ENCODE measurements at regions not wholly inside any gene's neighbourhood (a gene's known extent, or its start where the extent isn't known, plus 50 kb on each side); places are given as distances from the start of the nearest gene placed in this dataset.

DNA sequence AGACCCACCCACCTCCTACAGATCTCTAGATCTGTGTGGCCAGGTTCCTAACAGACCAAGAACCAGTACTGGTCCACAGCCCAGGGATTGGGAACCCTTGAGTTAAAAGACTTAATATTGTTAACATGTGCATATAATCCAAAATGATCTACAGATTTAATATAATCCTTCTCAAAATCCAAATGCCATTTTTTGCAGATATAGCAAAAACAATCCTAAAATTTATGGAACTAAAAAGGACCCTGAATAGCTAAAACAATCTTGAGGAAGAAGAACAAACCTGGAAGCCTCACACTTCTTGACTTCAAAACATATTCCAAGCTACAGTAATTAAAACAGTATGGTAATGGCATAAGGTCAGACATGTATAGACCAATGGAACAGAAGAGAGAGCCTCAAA lies 206.9 kb upstream of the SIX2 start:
- no peak for DNase-seq

DNA sequence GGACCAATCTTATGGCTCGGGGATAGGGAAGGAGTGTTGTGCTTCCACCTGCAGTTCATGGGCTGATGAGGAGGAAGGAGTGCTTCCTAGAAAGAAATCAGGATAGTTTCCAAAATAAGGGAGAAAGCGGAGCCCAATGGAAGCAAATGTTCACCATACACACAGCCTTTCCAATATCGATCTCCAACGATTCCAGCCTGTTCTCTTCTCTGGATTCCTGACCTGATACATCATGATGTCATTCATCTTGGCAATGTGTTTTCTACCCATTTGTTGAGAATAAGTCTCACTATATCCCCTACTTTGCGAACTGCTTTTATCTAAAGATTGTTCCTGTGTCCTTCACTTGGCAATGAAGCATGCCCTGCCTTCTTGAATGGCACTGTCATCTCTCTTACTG lies 205.3 kb upstream of the SIX2 start:
- no peak for DNase-seq

GRCh38 chr2:45212953-45213635 lies 203.8 kb upstream of the SIX2 start:
- DNase-seq: no peak

GRCh38 chr2:45211636-45212035 lies 202.4 kb upstream of the SIX2 start:
- DNase-seq: no peak

GRCh38 chr2:45210462-45211195 lies 201.4 kb upstream of the SIX2 start:
- no peak for DNase-seq

- DNase-seq: no peak
These were observed 200.6 kb upstream of the SIX2 start for GRCh38 chr2:45209875-45210274.

DNA sequence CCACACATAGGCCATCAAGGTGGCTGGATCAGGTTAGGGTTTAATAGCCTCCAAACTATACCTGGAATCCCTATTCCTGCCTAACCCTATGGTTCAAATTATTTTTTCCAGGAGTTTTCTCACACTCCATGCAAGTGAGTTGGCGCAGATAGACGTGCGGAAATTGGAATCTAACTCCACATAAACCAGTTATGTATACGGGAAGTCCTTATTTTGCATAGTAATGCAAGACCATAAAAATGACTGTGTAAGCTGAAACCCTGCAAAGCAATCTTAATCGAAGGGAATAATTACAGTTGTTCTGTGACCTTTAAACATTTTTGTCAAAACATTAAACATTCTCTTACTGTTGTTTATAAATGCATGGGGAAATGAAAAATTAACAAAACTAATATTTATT lies 200.1 kb upstream of the SIX2 start:
- no peak for DNase-seq

- no peak for DNase-seq
These were observed 197.8 kb upstream of the SIX2 start for GRCh38 chr2:45207101-45207500.

DNA sequence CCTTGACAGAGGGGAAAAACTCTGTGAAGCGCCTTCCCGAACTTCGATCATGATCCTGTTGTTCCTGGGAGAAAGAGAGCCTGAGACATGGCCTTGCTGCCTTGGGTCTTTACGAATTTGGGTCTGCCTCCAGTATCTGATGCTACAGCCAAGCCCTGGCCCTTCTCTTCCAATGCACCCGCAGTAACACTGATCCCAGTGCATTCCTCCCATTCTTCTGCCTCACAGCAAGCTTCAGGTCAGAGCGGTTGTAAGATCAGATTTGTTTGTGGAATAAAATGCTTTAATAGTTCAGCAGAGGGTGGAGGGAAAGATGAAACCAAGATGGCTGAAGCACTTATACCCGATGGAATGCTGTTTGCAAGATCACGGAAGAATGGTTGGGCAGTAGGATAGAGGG lies 196.7 kb upstream of the SIX2 start:
- no peak for DNase-seq

GRCh38 chr2:45205480-45205879 lies 196.2 kb upstream of the SIX2 start:
- DNase-seq: no peak

DNA sequence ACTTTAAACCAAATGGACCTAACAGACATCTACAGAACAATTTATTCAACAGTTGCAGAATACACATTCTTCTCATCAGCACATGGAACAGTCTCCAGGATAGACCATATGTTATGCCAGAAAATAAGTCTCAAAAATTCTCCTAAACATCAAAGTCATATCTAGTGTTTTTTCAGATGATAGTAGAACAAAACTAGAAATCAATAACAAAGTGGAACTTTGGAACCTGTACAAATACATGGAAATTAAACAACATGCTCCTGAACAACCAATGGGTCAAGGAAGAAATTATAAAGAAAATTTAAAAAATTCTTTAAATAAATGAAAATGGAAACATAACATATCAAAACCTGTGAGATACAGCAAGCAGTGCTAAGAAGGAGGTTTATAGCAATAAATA lies 194.1 kb upstream of the SIX2 start:
- no peak for DNase-seq

GRCh38 chr2:45199973-45200372 lies 190.7 kb upstream of the SIX2 start:
- no peak for DNase-seq

DNA sequence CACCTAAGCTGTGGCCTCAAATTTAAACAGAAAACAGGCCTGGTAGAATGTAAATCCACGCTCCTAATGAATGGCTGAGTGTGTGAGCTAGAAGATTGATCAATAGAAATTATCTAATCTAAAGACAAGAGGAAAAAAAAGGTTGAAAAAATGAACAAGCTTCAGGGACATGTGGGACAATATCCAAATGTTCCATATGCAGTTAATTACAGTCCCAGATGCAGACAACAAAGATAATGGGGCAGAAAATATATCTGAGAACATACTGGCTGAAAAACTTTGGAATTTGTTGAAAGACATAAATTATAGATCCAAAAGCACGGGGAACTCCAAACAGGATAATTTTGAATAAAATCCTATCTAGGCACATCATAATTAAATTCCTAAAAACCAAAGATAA lies 186.7 kb upstream of the SIX2 start:
- DNase-seq: no peak

GRCh38 chr2:45194596-45194995 lies 185.3 kb upstream of the SIX2 start:
- DNase-seq: no peak

DNA sequence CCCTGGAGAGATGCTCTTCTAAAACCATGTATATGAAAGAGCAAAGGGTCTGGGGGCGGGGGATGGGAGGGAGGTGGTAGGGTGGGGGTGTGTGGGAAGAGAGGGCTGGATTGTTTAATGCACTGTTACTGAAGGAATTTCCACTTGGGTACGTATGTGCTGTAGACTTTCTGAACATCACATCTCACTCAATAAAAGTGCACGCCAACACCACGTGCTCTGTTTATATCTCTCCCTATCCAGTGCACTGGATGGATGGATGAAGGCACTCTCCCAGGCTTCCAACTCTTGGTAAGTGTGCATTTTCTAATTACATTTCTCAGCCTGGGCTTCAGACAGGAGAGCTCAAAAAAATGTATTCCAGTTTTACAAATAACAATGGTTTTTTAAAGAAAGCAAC lies 184.3 kb upstream of the SIX2 start:
- DNase-seq: no peak

GRCh38 chr2:45192991-45193390 lies 183.7 kb upstream of the SIX2 start:
- no peak for DNase-seq

DNA sequence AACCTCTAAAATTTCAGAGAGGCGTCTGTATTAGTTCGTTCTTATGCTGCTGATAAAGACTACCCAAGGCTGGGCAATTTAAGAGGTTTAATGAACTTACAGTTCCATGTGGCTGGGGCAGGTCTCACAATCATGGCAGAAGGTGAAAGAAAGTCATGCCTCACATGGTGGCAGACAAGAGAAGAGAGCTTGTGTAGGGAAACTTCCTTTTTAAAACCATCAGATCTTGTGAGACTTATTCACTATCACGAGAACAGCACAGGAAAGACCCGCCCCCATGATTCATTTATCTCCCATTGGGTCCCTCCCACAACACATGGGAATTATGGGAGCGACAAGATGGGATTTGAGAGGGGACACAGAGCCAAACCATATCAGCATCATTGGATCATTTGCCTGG lies 183.2 kb upstream of the SIX2 start:
- DNase-seq: no peak

DNA sequence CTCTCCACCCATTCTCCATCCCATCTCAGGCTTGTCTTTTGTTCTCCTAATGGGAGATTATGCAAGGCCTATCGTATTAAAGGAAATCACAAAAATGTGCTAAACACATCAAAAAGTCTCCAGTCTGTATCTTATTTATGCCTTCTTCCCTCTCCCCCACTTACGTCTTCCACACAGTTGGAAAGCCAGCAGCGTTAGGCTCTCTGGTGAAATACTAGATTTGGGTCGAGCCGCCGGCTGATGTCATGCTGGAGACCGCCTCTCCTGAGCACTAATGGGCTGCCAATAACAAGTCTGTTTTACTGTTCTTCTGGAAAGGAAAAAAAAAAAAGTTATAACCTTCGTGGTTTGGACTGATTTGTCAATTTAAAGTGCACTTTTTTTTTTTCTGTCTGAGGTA lies 182.7 kb upstream of the SIX2 start:
- no peak for DNase-seq

DNA sequence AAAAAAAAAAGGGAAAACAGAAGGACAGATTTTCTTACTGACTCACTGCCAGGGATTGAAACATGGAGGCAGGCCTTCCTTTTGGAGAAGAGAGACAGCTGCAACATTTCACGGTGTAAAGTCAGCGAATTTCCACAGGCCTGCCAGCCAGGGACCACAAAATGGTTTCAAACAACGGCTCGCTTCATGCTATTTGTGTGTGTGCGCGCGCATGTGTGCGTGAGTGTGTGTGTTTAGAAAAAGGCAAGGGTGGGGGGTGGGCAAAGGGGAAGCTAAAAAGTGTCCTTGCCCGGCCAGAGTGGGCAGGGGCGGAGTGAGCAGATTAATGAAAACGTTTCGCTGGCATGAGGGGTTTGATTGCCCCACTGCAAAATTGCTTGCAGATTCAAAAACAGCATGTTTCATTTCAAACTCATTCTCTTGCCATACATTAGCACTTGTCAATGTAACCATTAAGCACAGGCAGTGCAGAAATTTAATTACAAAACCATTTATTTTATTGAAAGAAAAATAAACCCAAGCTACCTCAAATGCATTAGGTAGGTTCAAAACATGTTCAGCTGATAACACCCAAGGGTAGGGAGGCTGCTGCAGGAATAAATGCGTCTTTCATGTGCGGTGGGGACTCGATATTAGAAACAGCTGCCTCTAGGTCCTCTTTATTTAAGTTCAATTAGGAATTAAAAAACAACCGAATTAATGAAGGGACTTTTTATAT lies 182.1 kb upstream of the SIX2 start:
- no peak for DNase-seq

- DNase-seq: no peak
These were observed 181.3 kb upstream of the SIX2 start for GRCh38 chr2:45190481-45190942.

DNA sequence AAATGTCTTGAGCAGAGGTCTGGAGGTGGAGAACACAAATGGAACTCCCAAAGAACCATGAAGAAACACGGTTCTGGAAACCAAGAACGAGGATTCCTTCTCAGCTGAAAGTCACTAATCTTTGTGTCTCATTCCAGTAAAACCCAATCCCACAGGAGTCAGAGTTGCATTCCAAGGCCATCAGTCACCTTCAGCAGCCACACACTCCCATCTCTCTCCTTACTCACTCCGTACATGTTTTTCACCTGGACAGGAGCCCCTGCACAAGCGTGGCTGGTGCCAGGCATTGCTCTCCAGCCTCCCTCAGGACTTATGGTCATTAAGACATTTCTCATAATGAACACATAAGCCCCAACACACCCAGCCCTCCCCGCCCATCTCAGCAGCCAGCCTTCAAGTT lies 175.4 kb upstream of the SIX2 start:
- no peak for DNase-seq

DNA sequence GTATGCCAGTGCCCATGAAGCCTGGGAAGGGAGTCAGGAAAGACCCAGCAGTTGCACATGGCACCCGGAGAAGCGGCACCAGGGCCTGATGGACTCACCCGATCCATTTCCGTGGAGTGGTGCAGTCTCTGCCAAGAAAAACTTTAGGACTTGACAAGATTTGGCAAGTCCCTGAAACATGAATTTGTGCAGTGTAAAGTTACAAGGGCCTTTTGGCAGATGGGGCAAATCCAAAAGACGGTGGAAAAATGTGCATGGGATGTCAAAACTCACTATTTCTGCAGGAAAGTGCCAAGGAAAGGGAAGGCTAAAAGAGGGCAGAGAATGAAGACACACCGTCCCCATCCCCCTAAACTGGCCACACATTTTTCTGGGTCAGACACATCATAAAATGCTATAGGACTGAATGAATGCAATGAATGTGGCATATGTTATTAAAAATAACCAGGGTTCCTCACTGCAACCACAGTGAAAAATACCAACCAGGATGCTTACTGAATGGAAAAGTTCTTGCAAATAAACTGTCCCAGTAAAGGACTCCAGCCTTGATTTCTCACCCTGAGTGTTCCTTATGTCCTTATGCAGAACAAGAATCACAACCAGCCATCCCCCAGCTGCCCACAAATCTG lies 173.5 kb upstream of the SIX2 start:
- no peak for DNase-seq

Data from nucleus accumbens (tissue), 56 donors.